22Rv1 (cell line): ENCODE measurements at regions not wholly inside any gene's neighbourhood (a gene's known extent, or its start where the extent isn't known, plus 50 kb on each side); places are given as distances from the start of the nearest gene placed in this dataset.

Source experiments
- CTCF ChIP-seq: fragments of 450-650 bp; IDR thresholded peaks from 2 replicates; pipeline ENCODE4 v1.5.1; 2017; ENCODE audit warnings: mild to moderate bottlenecking
- ZFX ChIP-seq: fragments of 450-650 bp; IDR thresholded peaks from 2 replicates; pipeline ENCODE4 v1.6.1; 2017; ENCODE audit warnings: antibody characterized with exemption, borderline replicate concordance

DNA sequence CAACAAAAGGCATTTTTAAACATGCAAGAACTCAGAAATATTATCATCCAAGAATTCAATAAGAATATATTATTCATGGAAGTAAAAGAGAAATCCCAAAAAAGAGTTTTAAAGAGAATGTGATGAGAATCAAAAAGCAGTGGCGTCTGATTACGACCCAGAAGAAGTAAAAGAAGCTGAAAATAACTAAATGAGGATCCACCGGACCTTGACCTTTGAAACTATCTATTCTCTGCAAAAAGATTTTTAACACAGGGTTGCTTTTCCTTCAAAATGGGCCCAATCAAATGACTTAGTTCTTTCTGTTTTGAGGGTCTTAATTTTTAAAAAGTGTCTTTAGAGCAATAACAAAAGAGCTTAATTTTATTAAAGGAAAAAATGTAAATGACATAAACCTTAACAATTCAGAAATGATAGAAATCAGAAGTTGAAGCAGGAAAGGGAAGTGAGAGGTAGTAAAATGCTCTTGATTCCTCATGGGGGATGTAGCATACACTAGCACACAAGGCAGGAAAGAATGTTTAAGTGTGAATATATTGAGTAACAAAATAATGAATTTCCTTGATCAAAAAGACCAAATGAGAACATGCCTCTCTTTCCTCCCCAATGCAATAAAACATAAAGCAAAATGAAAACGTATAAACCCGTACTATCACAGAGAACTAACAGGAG lies 223.1 kb upstream of the PRDM1 start:
- no peak for TF ChIP-seq CTCF
- TF ChIP-seq ZFX = no peak
